PC-9 (cell line): ENCODE measurements at regions not wholly inside any gene's neighbourhood (a gene's known extent, or its start where the extent isn't known, plus 50 kb on each side); places are given as distances from the start of the nearest gene placed in this dataset.

ENCODE experiments used
- BruUV-seq: library from RNA; stranded (reverse); fragments of 400-500 nt; replicated peaks from 2 replicates; lab custom pipeline; 2021; lab: Mats Ljungman, UMichigan
- CTCF ChIA-PET: fragments of 300-600 bp; sonication (Branson Sonifier 250); formaldehyde crosslinking; loops from one replicate; lab custom pipeline; 2022; ENCODE audit warnings: antibody characterized with exemption; lab: Charles Lee
- POLR2A ChIA-PET: fragments of 300-600 bp; sonication (Branson Sonifier 250); formaldehyde crosslinking; loops from one replicate; lab custom pipeline; 2022; ENCODE audit warnings: antibody characterized with exemption; ENCODE audit not compliant: unreplicated experiment; lab: Charles Lee
- DNase-seq, 2 experiments: peaks; one replicate each; pipeline versions ENCODE4 v3.0.0 to v3.0.0-alpha.2; 2015 to 2022; ENCODE audit warnings: mixed read lengths in 1 of 2
- H2AFZ ChIP-seq: fragments of 200-600 bp; sonication (generic); 2 replicates; pipeline ENCODE4 v1.8.1; 2017; ENCODE audit warnings: antibody characterized with exemption
- H3F3A ChIP-seq: fragments of 200-600 bp; sonication (generic); 2 replicates; pipeline ENCODE4 v1.8.1; 2017; ENCODE audit warnings: antibody characterized with exemption, mild to moderate bottlenecking, low read depth; ENCODE audit not compliant: insufficient read depth
- H3K27ac ChIP-seq: fragments of 200-600 bp; sonication (generic); 2 replicates; pipeline ENCODE4 v1.6.1; 2016; ENCODE audit warnings: mixed run types
- H3K27me3 ChIP-seq: fragments of 200-600 bp; sonication (generic); 2 replicates; pipeline ENCODE4 v1.6.1; 2016; ENCODE audit warnings: low read depth, mixed run types; ENCODE audit not compliant: insufficient read depth
- H3K36me3 ChIP-seq: fragments of 200-600 bp; sonication (generic); 2 replicates; pipeline ENCODE4 v1.6.1; 2016; ENCODE audit warnings: low read depth, mixed run types
- H3K4me1 ChIP-seq: fragments of 200-600 bp; sonication (generic); replicated peaks from 2 replicates; pipeline ENCODE4 v1.6.1; 2016; ENCODE audit warnings: mixed run types; ENCODE audit not compliant: insufficient read depth
- H3K4me2 ChIP-seq: fragments of 200-600 bp; sonication (generic); 2 replicates; pipeline ENCODE4 v1.6.1; 2017; ENCODE audit warnings: mixed run types
- H3K4me3 ChIP-seq: fragments of 200-600 bp; sonication (generic); 2 replicates; pipeline ENCODE4 v1.6.1; 2016; ENCODE audit warnings: mixed run types
- H3K79me2 ChIP-seq: fragments of 200-600 bp; sonication (generic); 2 replicates; pipeline ENCODE4 v1.6.1; 2017; ENCODE audit warnings: low read depth, mixed run types
- H3K9me2 ChIP-seq: fragments of 200-600 bp; sonication (generic); 2 replicates; pipeline ENCODE4 v1.8.1; 2017; ENCODE audit warnings: mild to moderate bottlenecking; ENCODE audit not compliant: insufficient read depth
- H3K9me3 ChIP-seq: fragments of 200-600 bp; sonication (generic); 2 replicates; pipeline ENCODE4 v1.8.1; 2016; ENCODE audit warnings: low read depth; ENCODE audit not compliant: insufficient read depth
- H4K20me1 ChIP-seq: fragments of 200-600 bp; sonication (generic); 2 replicates; pipeline ENCODE4 v1.8.1; 2017; ENCODE audit not compliant: insufficient read depth
- CTCF ChIP-seq: fragments of 200-600 bp; sonication (generic); conservative IDR thresholded peaks from 2 replicates; pipeline ENCODE4 v1.6.1; 2017; ENCODE audit warnings: mixed run types, antibody characterized with exemption, mild to moderate bottlenecking, moderate library complexity
- EZH2 ChIP-seq: fragments of 200-600 bp; sonication (generic); IDR thresholded peaks from 2 replicates; pipeline ENCODE4 v1.8.0; 2017; ENCODE audit warnings: antibody characterized with exemption, low read depth
- intact Hi-C: fragments of 100-400 bp; cut with micrococcal nuclease; formaldehyde crosslinking; loops from one replicate; pipeline ENCODE4 v1.10.0; 2022; ENCODE audit not compliant: unreplicated experiment

GRCh38 chr1:36641776-36642175, 159.1 kb upstream of the CSF3R start:
- no TSS peak for BruUV-seq
- CTCF ChIA-PET = no interaction called here

GRCh38 chr1:36639461-36639860, 156.7 kb upstream of the CSF3R start:
- no peaks in the 10 kb centered on the region for H3K4me1 ChIP-seq
- TF ChIP-seq EZH2 (no peak), CTCF (no peak)
- no peak overlapping the region for H2AFZ ChIP-seq
- no peaks in the 10 kb centered on the region for H3K9me2 ChIP-seq
- no peak for DNase-seq
- no peaks in the 10 kb centered on the region for H3K36me3 ChIP-seq
- BruUV-seq = no TSS peak
- ChIA-PET CTCF (no interaction called here), POLR2A (no interaction called here)
- no peak overlapping the region for H3K4me3 ChIP-seq
- no peak overlapping the region for H3K27ac ChIP-seq
- no peaks in the 10 kb centered on the region for H3K9me3 ChIP-seq
- H3F3A ChIP-seq = no peaks in the 10 kb centered on the region
- H3K4me2 ChIP-seq = no peak overlapping the region
- no peaks in the 10 kb centered on the region for H4K20me1 ChIP-seq
- peaks cover 85% of the 10 kb centered on the region for H3K27me3 ChIP-seq
- intact Hi-C loops = no loop called here
- H3K79me2 ChIP-seq = no peaks in the 10 kb centered on the region

More at GRCh38 chr1:36641776-36642175, 159.1 kb upstream of the CSF3R start:
- Histone ChIP-seq H2AFZ (no peak overlapping the region), H3K27me3 (peaks cover 86% of the 10 kb centered on the region), H3K9me3 (no peaks in the 10 kb centered on the region), H3F3A (no peaks in the 10 kb centered on the region), H3K79me2 (no peaks in the 10 kb centered on the region), H3K27ac (no peak overlapping the region), H3K36me3 (no peaks in the 10 kb centered on the region), H3K4me2 (no peak overlapping the region), H3K4me3 (no peak overlapping the region), H3K9me2 (no peaks in the 10 kb centered on the region), H3K4me1 (no peaks in the 10 kb centered on the region), H4K20me1 (no peaks in the 10 kb centered on the region)
- no peak for DNase-seq
- no peak for TF ChIP-seq CTCF
- POLR2A ChIA-PET = no interaction called here
- intact Hi-C loops = no loop called here

- Histone ChIP-seq H3K27me3 (peaks cover 85% of the 10 kb centered on the region), H3K4me3 (no peak overlapping the region), H2AFZ (no peak overlapping the region), H4K20me1 (no peaks in the 10 kb centered on the region), H3K4me1 (no peaks in the 10 kb centered on the region), H3K79me2 (no peaks in the 10 kb centered on the region), H3K4me2 (no peak overlapping the region), H3F3A (no peaks in the 10 kb centered on the region), H3K36me3 (no peaks in the 10 kb centered on the region), H3K9me2 (no peaks in the 10 kb centered on the region), H3K9me3 (no peaks in the 10 kb centered on the region), H3K27ac (no peak overlapping the region)
- no TSS peak for BruUV-seq
- intact Hi-C loops = no loop called here
- DNase-seq = no peak
- TF ChIP-seq CTCF = no peak
- TF ChIP-seq EZH2 = no peak
- POLR2A ChIA-PET = no interaction called here
- CTCF ChIA-PET = no interaction called here
Measured at GRCh38 chr1:36638268-36638667, 155.6 kb upstream of the CSF3R start.
